Retinal pigment epithelial cell (primary cell): ENCODE measurements at regions not wholly inside any gene's neighbourhood (a gene's known extent, or its start where the extent isn't known, plus 50 kb on each side); places are given as distances from the start of the nearest gene placed in this dataset.
"Not testable (repeated sequence)": the region's sequence is repeated elsewhere in the genome, so short reads cannot be mapped to it uniquely, and the experiment has no call there.

Experiments
- DNase-seq: peaks from one replicate; pipeline ENCODE4 v3.0.0-alpha.2; 2010; ENCODE audit warnings: low read depth
- H3K4me3 ChIP-seq: 2 replicates; pipeline ENCODE4 v1.5.1; 2011; ENCODE audit warnings: mild to moderate bottlenecking, low read length, control low read depth, moderate library complexity
- CTCF ChIP-seq: conservative IDR thresholded peaks from 2 replicates; pipeline ENCODE4 v1.5.1; 2011; ENCODE audit warnings: low read depth, low read length, control low read depth, inconsistent platforms

GRCh38 chr7:156566812-156567549, 73.6 kb upstream of the RNF32 start:
- TF ChIP-seq CTCF, result no peak
- no peak for DNase-seq
- H3K4me3 ChIP-seq, result no peak overlapping the region

GRCh38 chr7:156565002-156565401, 75.6 kb upstream of the RNF32 start:
- not testable (repeated sequence) for DNase-seq, H3K4me3 ChIP-seq

- H3K4me3 ChIP-seq, result no peak overlapping the region
- no peak for TF ChIP-seq CTCF
- DNase-seq, result no peak
Measured at GRCh38 chr7:156560696-156561095, 79.9 kb upstream of the RNF32 start.

GRCh38 chr7:156560075-156560474, 80.5 kb upstream of the RNF32 start:
- no peak for TF ChIP-seq CTCF
- no peak overlapping the region for H3K4me3 ChIP-seq
- DNase-seq, result no peak

- no peak overlapping the region for H3K4me3 ChIP-seq
- no peak for DNase-seq
- TF ChIP-seq CTCF, result no peak
Measured at GRCh38 chr7:156559001-156559400, 81.6 kb upstream of the RNF32 start.

GRCh38 chr7:156558198-156558597, 82.4 kb upstream of the RNF32 start:
- TF ChIP-seq CTCF, result no peak
- H3K4me3 ChIP-seq, result no peak overlapping the region
- no peak for DNase-seq

- no peak for DNase-seq
- TF ChIP-seq CTCF, result no peak
- no peak overlapping the region for H3K4me3 ChIP-seq
Measured at GRCh38 chr7:156556083-156556482, 84.5 kb upstream of the RNF32 start.
